A549 (cell line): ENCODE measurements at regions not wholly inside any gene's neighbourhood (a gene's known extent, or its start where the extent isn't known, plus 50 kb on each side); places are given as distances from the start of the nearest gene placed in this dataset.
"Not testable (repeated sequence)": the region's sequence is repeated elsewhere in the genome, so short reads cannot be mapped to it uniquely, and the experiment has no call there.

ENCODE experiments used
- ATAC-seq, 2 experiments: fragments of 200-7000 bp in 1 of 2; fragments of >200 bp in 1 of 2; cut with Nextera tagmentation in 1 of 2; cut with Tn5 transposase in 1 of 2; 3 replicates each; pipeline versions ENCODE4 v1.8.0 to v1.9.1; 2018 to 2020; ENCODE audit warnings: mild to moderate bottlenecking in 1 of 2, moderate library complexity in 1 of 2
- CTCF ChIA-PET: fragments of 300-600 bp; sonication (Branson Sonifier 250); formaldehyde crosslinking; extraction: SDS; loops from one replicate; lab custom pipeline; 2021; ENCODE audit warnings: antibody characterized with exemption, inconsistent platforms; lab: Yijun Ruan, JAX
- POLR2A ChIA-PET: fragments of 350-600 bp; formaldehyde crosslinking; extraction: SDS; loops from one replicate; lab custom pipeline; 2021; ENCODE audit warnings: antibody characterized with exemption, inconsistent platforms; lab: Yijun Ruan, JAX
- DNase-seq, 2 experiments: peaks; one replicate each; pipeline versions ENCODE4 v3.0.0 to v3.0.0-alpha.2; 2011 to 2016; ENCODE audit warnings: low read depth in 1 of 2, low spot score in 1 of 2
- FAIRE-seq: peaks from 2 replicates; lab custom pipeline; 2011; peaks lifted over from hg19 to GRCh38; lab: Jason Lieb, UNC
- H3K27ac ChIP-seq, 2 experiments: fragments of >200 bp; sonication (Bioruptor Twin); formaldehyde crosslinking; 3 replicates each; pipeline ENCODE4 v1.5.1; 2016 to 2017
- H3K4me1 ChIP-seq: fragments of >200 bp; sonication (Bioruptor Twin); formaldehyde crosslinking; 3 replicates; pipeline ENCODE4 v1.6.1; 2016
- H3K4me2 ChIP-seq: fragments of >200 bp; sonication (Bioruptor Twin); formaldehyde crosslinking; 3 replicates; pipeline ENCODE4 v1.6.1; 2016
- H3K4me3 ChIP-seq: fragments of >200 bp; sonication (Bioruptor Twin); formaldehyde crosslinking; 3 replicates; pipeline ENCODE4 v1.5.1; 2016
- H3K9me3 ChIP-seq: fragments of >200 bp; sonication (Bioruptor Twin); formaldehyde crosslinking; 3 replicates; pipeline ENCODE4 v1.6.1; 2016
- BHLHE40 ChIP-seq: IDR thresholded peaks from 2 replicates; pipeline ENCODE4 v1.6.1; 2012; ENCODE audit warnings: low read depth, low read length, inconsistent platforms
- CEBPB ChIP-seq, 2 experiments: fragments of >200 bp in 1 of 2; sonication (Bioruptor Twin) in 1 of 2; formaldehyde crosslinking in 1 of 2; IDR thresholded peaks; 2 replicates each; pipeline ENCODE4 v1.6.1; 2012 to 2016
- CHD2 ChIP-seq: fragments of 150-350 bp; IDR thresholded peaks from 2 replicates; pipeline ENCODE4 v1.6.1; 2014; ENCODE audit warnings: low read length; ENCODE audit not compliant: partially characterized antibody
- CTCF ChIP-seq: fragments of >200 bp; sonication (Bioruptor Twin); formaldehyde crosslinking; IDR thresholded peaks from 3 replicates; pipeline ENCODE4 v1.5.1; 2016
- E2F6 ChIP-seq: IDR thresholded peaks from 2 replicates; pipeline ENCODE4 v1.6.1; 2012; ENCODE audit warnings: low read depth, borderline replicate concordance
- EHF ChIP-seq: fragments of 250-450 bp; sonication (Bioruptor Pico); IDR thresholded peaks from 2 replicates; pipeline ENCODE4 v1.5.0; 2020; ENCODE audit warnings: mild to moderate bottlenecking
- FOSL2 ChIP-seq, 2 experiments: fragments of 450-650 bp in 1 of 2; fragments of >200 bp in 1 of 2; sonication (Bioruptor Twin) in 1 of 2; formaldehyde crosslinking; IDR thresholded peaks; 2 replicates each; pipeline versions ENCODE4 v1.5.0 to v1.6.1; 2016 to 2020; ENCODE audit warnings: mild to moderate bottlenecking in 1 of 2, moderate library complexity in 1 of 2
- FOXS1 ChIP-seq: fragments of 250-450 bp; sonication (Bioruptor Pico); IDR thresholded peaks from 2 replicates; pipeline ENCODE4 v1.5.0; 2020; ENCODE audit warnings: mild to moderate bottlenecking, moderate library complexity
- HEYL ChIP-seq: fragments of 250-450 bp; sonication (Bioruptor Pico); IDR thresholded peaks from 2 replicates; pipeline ENCODE4 v1.8.0; 2021; ENCODE audit warnings: mild to moderate bottlenecking, moderate library complexity
- HMGXB4 ChIP-seq: fragments of 250-450 bp; sonication (Bioruptor Pico); IDR thresholded peaks from 2 replicates; pipeline ENCODE4 v1.5.0; 2021; ENCODE audit warnings: mild to moderate bottlenecking, moderate library complexity, borderline replicate concordance
- HOXA7 ChIP-seq: fragments of 250-450 bp; sonication (Bioruptor Pico); IDR thresholded peaks from 2 replicates; pipeline ENCODE4 v1.5.0; 2020; ENCODE audit warnings: mild to moderate bottlenecking, moderate library complexity
- JUNB ChIP-seq: fragments of >200 bp; sonication (Bioruptor Twin); formaldehyde crosslinking; IDR thresholded peaks from 2 replicates; pipeline ENCODE4 v1.6.1; 2016
- KDM1A ChIP-seq: fragments of 200-600 bp; sonication (generic); IDR thresholded peaks from 2 replicates; pipeline ENCODE4 v1.6.1; 2016; ENCODE audit warnings: low read depth, mild to moderate bottlenecking
- MAFK ChIP-seq: fragments of 450-650 bp; IDR thresholded peaks from 2 replicates; pipeline ENCODE4 v1.6.1; 2014; ENCODE audit not compliant: partially characterized antibody
- MAZ ChIP-seq: fragments of 150-350 bp; IDR thresholded peaks from 2 replicates; pipeline ENCODE4 v1.6.1; 2014; ENCODE audit warnings: antibody characterized with exemption, low read depth, low read length, borderline replicate concordance
- MYC ChIP-seq: IDR thresholded peaks from 2 replicates; pipeline ENCODE4 v1.6.1; 2012; ENCODE audit warnings: mild to moderate bottlenecking, inconsistent platforms, low read length, improper control_type of control experiment, borderline replicate concordance
- PHF8 ChIP-seq: fragments of 200-600 bp; sonication (generic); IDR thresholded peaks from 2 replicates; pipeline ENCODE4 v1.6.1; 2016; ENCODE audit warnings: low read depth, mild to moderate bottlenecking, antibody characterized with exemption, moderate library complexity, borderline replicate concordance
- USF2 ChIP-seq: fragments of 450-650 bp; IDR thresholded peaks from 2 replicates; pipeline ENCODE4 v1.6.1; 2014; ENCODE audit warnings: antibody characterized with exemption
- ZNF302 ChIP-seq: fragments of 250-450 bp; sonication (Bioruptor Pico); IDR thresholded peaks from 2 replicates; pipeline ENCODE4 v1.9.0; 2021; ENCODE audit warnings: inconsistent platforms, mild to moderate bottlenecking, moderate library complexity
- WGBS: methylation state at CpG from one replicate; pipeline ENCODE4 v1.1.6; 2017; ENCODE audit errors: missing lambda C conversion rate; 5-methylcytosine and 5-hydroxymethylcytosine counted together

- no peak overlapping the region for H3K27ac ChIP-seq
- FAIRE-seq (peak; percentile 49), ATAC-seq (peak; percentile 71 to 82; a peak in 5 of 6 replicates), DNase-seq (peak; percentile 22 to 67)
- H3K4me3 ChIP-seq, result no peak overlapping the region
- POLR2A ChIA-PET, result no interaction called here
- H3K4me2 ChIP-seq, result no peak overlapping the region
- TF ChIP-seq FOXS1, result no peak
- TF ChIP-seq MAFK, result peak; percentile 26
- WGBS, result 21% methylated on average over 6 of the region's 7 CpGs
- no peaks in the 10 kb centered on the region for H3K4me1 ChIP-seq
- H3K9me3 ChIP-seq, result no peaks in the 10 kb centered on the region
- CTCF ChIA-PET, result no interaction called here
These were observed 168.1 kb downstream of the VSIG4 start for GRCh38 chrX:65871671-65872311.

- 18% methylated on average over 3 of the region's 3 CpGs for WGBS
- FAIRE-seq, CTCF ChIA-PET: not testable (repeated sequence)
These were observed 169.3 kb downstream of the VSIG4 start for GRCh38 chrX:65870544-65870943.

GRCh38 chrX:65866773-65867172 is 173.1 kb downstream of the VSIG4 start:
- TF ChIP-seq MYC (no peak), MAZ (no peak), KDM1A (no peak), PHF8 (no peak), EHF (CRISPR knock-in tag) (no peak), CEBPB (IDR thresholded peaks at IDR 0.05) (no peak), USF2 (no peak), HEYL (CRISPR knock-in tag) (no peak), BHLHE40 (no peak), FOSL2 (IDR thresholded peaks at IDR 0.05) (no peak), FOSL2 (CRISPR knock-in tag; IDR thresholded peaks at IDR 0.05) (no peak)
- Histone ChIP-seq H3K27ac (no peak overlapping the region), H3K4me1 (no peaks in the 10 kb centered on the region), H3K9me3 (no peaks in the 10 kb centered on the region), H3K4me2 (no peak overlapping the region), H3K4me3 (no peak overlapping the region)
- ATAC-seq, result no peak
- 9% methylated on average over 1 of the region's 1 CpG for WGBS
- ChIA-PET POLR2A (no interaction called here), CTCF (no interaction called here)
- no peak for DNase-seq
- FAIRE-seq, result peak; percentile 49

More at GRCh38 chrX:65870544-65870943, 169.3 kb downstream of the VSIG4 start:
- POLR2A ChIA-PET, H3K27ac ChIP-seq, H3K4me3 ChIP-seq, ATAC-seq, DNase-seq, H3K4me1 ChIP-seq, H3K9me3 ChIP-seq, H3K4me2 ChIP-seq: not testable (repeated sequence)

GRCh38 chrX:65866146-65866545 is 173.7 kb downstream of the VSIG4 start:
- CTCF ChIA-PET, result no interaction called here
- Histone ChIP-seq H3K4me2 (no peak overlapping the region), H3K9me3 (no peaks in the 10 kb centered on the region), H3K27ac (no peak overlapping the region)
- ATAC-seq, result no peak
- TF ChIP-seq JUNB (no peak), MAZ (no peak), HOXA7 (CRISPR knock-in tag) (no peak), ZNF302 (no peak), USF2 (no peak), BHLHE40 (no peak), E2F6 (no peak), MAFK (no peak), CHD2 (no peak), CTCF (no peak), HMGXB4 (CRISPR knock-in tag) (no peak)
- TF ChIP-seq, all 56 proteins: peak for 0
- POLR2A ChIA-PET, result no interaction called here
- H3K4me3 ChIP-seq, result no peak overlapping the region
- FAIRE-seq (peak; percentile 63), DNase-seq (no peak)
- no peaks in the 10 kb centered on the region for H3K4me1 ChIP-seq
